ENCODE measurements at regions not wholly inside any gene's neighbourhood (a gene's known extent, or its start where the extent isn't known, plus 50 kb on each side); places are given as distances from the start of the nearest gene placed in this dataset.
"Not testable (repeated sequence)": the region's sequence is repeated elsewhere in the genome, so short reads cannot be mapped to it uniquely, and the experiment has no call there.

DNA sequence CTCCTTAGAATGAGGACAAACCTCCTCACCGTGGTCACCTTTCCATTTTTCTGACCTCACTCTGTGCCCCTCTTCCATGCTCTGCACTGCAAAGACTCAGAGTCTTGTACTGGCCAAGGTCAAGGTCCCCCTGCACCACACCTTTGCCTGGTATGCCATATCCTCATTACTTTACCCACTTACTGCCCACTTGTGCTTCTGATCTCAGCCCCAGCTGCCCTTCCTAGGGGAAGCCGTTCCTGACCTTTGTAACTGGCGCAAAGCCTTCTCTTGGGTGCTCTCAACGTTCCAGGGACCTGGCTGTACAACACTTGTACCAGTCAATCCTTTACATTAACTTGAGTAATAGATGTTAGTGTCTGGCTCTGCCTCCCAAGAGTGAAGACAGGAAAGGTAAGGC is 256.0 kb downstream of the SV2B start:
- DNase-seq (ENCODE audit: low read depth) = no peak

- no peak for DNase-seq (ENCODE audit: low read depth)
Observed at GRCh38 chr15:91357011-91357410, 257.0 kb downstream of the SV2B start.

DNA sequence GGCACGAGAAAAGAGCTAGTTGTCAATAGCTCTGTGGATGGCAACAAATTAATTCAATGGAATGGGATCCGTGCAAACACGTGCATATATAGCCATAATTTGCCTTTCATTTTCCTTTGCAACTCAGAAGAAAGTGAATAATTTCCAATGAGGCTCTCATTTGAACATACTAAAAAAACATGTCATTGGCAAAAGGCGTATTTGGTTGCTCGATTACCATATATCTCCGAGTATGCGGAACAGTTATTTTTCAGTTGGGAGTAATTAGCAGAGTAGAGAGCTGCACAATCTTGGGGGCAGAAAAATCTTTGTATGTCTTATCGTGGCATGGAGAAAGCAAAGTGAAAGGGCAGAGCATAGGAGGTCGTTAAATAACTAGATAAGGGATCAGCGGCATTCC is 257.4 kb downstream of the SV2B start:
- DNase-seq (ENCODE audit: low read depth) = no peak

- no peak for DNase-seq (ENCODE audit: low read depth)
Observed at GRCh38 chr15:91358405-91358804, 258.3 kb downstream of the SV2B start.

DNA sequence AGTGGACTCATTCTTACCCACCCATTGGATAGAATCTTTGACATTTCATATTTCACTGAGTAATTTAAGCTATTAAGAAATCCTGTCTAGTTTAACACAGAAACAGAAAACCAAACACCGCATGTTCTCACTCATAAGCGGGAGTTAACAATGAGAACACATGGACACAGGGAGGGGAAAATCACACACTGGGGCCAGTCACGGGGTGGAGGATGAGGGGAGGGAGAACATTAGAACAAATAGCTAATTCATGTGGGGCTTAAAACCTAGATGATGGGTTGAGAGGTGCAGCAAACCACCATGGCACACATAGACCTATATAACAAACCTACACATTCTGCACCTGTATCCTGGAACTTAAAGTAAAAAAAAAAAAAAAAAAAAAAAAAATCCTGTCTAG is 261.6 kb downstream of the SV2B start:
- DNase-seq (ENCODE audit: low read depth) = not testable (repeated sequence)

DNA sequence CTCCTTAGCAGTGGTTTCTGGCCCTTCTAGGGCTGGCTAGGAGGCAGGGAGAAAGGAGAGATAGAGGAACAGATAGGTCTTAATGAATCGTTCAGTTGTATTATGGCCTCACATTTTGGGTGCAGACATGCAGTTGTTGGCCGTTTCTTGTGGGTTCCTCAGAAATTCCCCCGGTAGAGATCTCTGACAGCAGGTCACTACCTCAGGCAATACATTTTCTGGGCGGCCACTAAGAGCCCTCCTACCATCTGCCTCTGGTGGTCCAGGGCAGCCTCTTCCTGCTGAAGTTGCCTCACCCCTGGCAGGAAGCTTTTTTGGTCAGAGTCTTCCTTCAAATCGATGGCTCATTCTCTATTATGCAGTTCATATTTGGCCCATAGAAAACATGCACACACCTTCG is 266.1 kb downstream of the SV2B start:
- DNase-seq (ENCODE audit: low read depth) = no peak

DNA sequence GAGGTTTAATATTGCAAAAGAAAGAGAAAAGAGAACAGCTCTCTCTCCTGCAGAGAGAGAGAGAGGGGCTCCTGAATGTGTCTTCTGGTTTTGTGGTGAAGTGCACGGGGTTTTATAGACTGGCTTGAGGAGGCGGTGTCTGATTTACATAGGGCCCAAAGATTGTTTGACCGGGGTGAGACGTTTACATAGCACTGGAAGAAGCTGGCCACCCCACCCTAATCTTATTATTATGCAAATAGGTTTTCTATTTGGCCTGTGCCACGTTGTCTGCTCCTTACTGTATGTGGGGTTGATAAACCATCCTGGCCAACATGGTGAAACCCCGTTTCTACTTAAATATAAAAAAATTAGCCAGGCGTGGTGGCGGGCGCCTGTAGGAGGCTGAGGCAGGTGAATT is 268.6 kb downstream of the SV2B start:
- DNase-seq (ENCODE audit: low read depth) = no peak

DNA sequence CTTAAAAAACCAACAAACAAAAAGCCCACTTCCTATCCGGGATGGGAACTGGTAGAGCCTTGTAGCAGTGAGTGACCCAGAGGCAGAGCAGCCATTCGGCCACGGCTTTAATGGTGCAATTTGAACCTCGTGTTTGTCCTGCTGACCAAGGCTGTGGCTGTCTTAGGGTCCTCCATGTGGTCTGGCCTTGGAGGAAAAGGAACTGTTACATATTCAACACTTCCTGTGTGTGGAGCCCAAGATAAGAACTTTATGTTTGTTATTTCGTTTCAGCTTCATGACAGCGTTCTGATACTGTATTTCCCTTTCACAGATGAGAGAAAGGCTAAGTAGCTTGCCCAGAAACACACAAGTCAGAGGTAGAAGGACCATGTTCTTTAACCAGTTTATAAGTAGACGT is 269.8 kb downstream of the SV2B start:
- no peak for DNase-seq (ENCODE audit: low read depth)

DNA sequence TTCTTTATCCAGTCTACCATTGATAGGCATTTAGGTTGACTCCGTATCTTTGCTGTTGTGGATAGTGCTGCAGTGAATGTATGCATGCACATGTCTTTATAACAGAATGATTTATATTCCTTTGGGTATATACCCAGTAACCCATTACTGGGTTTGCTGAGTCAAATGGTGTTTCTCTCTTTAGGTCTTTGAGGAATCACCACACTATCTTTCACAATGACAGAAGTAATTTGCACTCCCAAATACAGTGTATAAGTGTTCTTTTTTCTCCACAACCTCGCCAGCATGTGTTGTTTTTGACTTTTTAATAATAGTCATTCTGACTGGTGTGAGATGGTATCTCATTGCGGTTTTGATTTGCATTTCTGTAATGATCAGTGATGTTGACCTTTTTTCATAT is 271.3 kb downstream of the SV2B start:
- not testable (repeated sequence) for DNase-seq (ENCODE audit: low read depth)

DNA sequence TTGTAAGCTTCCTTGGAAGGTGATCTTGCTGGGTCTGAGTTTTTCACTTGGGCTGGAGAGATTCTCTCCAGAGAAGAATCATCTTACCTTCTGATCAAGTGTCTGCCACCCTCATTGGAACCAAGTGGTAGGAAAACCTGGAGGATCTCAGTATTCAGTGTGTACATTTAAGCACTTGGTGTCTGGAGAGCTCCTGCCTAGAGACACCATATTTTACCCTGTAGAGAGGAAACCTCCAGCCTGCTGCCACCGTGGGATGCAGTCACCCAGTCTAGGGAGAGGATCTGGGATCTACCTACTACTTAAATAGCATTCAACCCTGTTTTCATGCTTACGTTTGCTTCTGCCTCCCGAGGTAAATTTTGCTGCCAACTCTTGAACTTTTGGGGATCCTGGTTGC is 274.3 kb downstream of the SV2B start:
- no peak for DNase-seq (ENCODE audit: low read depth)

GRCh38 chr15:91376038-91376437 is 276.0 kb downstream of the SV2B start:
- DNase-seq (ENCODE audit: low read depth) = no peak

DNA sequence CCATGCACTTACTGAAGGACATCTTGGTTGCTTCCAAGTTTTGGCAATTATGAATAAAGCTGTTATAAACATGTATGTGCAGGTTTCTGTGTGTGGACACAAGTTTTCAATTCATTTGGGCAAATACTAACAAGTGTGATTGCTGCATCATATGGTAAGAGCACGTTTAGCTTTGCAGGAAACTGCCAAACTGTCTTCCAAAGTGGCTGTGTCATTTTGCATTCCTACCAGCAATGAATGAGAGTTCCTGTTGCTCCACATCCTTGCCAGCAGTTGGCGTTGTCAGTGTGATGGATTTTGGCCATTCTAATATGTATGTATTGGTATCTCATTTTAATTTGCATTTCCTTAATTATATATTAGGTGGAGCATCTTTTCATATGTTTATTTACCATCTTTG is 280.1 kb downstream of the SV2B start:
- DNase-seq (ENCODE audit: low read depth) = no peak

DNA sequence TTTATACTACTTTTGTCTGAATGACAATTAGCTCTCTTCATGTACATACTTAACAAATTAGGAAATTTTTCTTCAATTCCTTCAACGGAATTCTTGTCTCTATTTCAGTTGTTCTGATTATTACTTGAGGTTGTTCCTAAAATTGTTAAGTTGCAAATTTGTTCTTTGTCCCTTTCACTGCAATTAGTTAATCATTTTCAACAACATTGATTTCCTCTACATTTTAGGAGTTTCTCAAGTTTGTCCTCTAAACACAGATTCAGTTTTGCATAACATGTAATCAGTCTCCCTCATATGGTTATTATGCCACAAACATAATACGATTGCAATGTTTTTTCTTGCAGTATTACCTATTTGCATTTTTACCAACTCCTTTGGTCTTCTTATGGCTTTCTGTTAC is 283.5 kb downstream of the SV2B start:
- no peak for DNase-seq (ENCODE audit: low read depth)

DNA sequence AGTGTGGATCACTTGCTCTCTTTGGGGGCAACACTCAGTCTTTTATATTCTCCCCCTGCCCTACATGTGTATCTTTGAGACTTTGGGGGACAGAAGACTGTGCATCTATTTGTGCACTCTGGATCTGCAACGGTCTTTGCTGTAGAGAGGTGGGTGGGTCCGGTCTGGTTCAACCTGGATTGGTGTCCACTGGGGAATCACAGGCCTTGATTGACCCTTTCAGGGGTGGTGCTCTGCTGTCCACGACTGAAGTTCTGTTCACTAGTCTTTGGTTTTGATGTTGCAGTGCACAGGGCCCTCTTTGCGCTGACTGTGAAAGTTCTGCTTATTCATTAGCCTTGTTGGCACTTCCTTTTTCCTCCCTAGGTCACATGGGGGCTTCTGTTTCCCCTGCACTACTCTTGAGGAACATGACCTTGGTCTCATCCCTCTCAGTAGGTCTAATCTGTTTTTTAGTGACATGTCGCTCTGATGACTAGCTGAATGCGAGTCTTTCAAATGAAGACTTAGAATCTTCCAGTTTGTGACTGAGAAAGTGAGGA is 284.2 kb downstream of the SV2B start:
- DNase-seq (ENCODE audit: low read depth) = no peak

- no peak for DNase-seq (ENCODE audit: low read depth)
Observed at GRCh38 chr15:91385311-91385710, 285.3 kb downstream of the SV2B start.

- no peak for DNase-seq (ENCODE audit: low read depth)
Observed at GRCh38 chr15:91393186-91393585, 293.1 kb downstream of the SV2B start.

GRCh38 chr15:91400481-91400880 is 300.4 kb downstream of the SV2B start:
- DNase-seq (ENCODE audit: low read depth) = no peak

GRCh38 chr15:91407269-91407889 is 307.3 kb downstream of the SV2B start:
- peak; percentile 23 for DNase-seq (ENCODE audit: low read depth)

GRCh38 chr15:91408476-91409076 is 308.5 kb downstream of the SV2B start:
- DNase-seq (ENCODE audit: low read depth) = no peak

DNA sequence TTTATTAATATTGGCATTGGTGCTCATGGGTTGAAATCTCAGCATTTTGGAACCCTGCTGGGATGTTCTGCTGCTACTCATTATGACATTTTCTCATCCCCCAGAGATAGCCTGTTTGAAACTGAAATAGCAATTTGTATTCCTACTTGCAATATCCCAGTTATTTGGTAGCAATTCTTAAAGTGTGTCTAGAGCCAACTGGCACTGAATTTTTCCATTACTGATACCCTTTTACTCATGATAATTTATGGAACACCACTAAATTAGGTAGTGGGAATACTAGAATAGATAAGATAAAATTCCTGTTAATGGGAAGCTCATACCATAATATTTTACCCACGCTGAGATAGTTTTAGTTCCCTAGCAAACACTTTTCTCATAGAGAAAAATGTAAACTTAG is 309.3 kb downstream of the SV2B start:
- DNase-seq (ENCODE audit: low read depth) = no peak

DNA sequence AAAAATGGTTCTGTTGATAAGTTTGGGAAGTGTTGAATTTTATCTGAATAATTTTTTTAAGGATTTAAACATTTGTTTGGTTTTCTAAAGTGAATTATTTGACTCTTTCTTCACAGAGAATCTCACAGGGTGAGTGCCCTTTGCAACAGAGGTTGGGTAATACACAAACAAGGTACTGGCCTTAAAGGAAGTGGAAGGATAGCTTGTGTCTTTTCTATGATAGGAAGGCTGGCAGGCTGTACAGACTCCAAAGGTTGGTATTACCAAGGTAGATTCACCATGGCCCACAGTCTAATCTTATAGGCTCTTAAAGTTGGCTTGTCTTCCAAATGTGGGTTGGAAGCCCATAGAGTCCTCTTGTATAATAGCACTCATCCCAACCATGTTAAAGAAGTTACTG is 311.5 kb downstream of the SV2B start:
- DNase-seq (ENCODE audit: low read depth) = no peak

DNA sequence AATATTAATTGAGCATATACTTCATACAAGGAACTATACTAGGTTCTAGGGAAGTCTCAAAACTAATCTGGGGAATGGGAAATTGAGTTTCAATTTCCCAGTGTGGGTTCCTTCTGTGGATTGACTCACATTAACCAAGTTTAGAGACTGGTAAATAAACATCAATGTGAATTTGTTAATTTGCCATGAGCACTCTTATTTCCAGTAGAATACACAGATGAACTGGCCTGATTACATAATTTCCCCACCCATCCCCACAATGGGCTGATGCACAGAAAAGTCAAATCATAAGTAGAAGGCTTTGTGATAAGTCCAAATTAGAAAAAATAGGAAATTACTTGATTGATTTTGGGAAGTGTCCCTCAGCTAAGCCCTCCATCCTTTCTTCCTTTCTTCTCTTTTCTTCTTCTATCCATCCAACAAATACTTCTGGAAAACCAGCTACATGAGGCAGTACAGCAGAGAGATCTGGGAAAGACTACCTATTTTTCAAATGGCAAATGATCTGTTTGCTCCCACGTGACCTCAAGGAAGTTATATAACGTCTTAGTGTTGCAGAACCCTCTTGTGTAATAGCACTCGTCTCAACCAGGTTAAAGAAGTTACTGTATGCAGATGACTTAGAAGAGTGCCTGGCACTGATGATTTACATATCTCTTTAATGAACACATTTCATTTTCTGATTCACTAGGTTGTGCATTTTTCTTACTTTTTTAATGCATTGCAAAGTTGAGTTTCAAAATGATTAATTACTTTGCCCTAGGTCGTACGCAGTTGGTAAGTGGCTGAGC is 312.3 kb downstream of the SV2B start:
- no peak for DNase-seq (ENCODE audit: low read depth)

- no peak for DNase-seq (ENCODE audit: low read depth)
Observed at GRCh38 chr15:91413142-91413541, 313.1 kb downstream of the SV2B start.
